ENCODE measurements at regions not wholly inside any gene's neighbourhood (a gene's known extent, or its start where the extent isn't known, plus 50 kb on each side); places are given as distances from the start of the nearest gene placed in this dataset.

DNA sequence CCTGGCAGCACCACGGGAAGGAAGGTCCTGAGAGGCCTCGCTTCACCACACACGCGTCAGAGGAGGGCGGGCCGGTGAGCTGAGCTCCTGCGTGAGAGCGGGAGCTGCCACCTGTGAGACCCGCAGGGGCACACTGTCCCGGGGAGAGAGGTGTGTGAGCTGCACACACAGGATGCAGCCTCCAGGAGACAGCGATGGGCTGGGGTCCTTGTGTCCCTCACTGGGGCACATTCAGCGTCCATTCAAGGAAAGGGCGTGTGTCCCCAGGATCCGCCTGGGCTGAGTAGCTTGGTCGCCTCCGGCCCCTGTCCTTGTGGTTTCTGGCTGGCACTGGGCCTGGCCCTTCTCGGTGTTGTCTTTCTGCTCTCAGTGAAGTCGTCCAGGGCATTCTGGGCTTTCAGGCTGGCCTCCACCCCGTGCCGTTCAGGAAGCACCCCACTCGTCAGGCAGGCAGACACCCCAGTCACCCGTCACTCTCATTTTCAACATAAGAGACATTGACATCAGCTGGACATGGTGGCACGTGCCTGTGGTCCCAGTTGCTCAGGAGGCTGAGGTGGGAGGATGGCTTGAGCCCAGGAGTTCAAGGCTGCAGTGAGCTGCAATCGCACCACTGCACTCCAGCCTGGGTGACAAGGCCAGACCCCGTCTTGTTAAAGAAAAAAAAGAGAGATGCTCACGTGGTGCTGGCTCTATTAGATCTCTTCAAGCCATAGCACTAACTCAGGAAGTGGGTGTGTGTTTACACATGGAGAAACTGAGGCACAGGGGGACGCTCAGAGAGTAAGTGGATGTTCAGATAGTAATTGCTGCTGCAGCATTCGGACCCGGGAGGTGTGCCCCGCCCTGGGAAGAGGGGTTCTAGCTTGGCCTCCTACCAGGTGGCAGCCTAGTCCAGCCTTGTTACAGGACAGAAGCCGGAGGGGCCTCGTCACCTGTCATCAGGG is 1081.6 kb downstream of the BRD1 start:
- TF ChIP-seq, protein P1, sequence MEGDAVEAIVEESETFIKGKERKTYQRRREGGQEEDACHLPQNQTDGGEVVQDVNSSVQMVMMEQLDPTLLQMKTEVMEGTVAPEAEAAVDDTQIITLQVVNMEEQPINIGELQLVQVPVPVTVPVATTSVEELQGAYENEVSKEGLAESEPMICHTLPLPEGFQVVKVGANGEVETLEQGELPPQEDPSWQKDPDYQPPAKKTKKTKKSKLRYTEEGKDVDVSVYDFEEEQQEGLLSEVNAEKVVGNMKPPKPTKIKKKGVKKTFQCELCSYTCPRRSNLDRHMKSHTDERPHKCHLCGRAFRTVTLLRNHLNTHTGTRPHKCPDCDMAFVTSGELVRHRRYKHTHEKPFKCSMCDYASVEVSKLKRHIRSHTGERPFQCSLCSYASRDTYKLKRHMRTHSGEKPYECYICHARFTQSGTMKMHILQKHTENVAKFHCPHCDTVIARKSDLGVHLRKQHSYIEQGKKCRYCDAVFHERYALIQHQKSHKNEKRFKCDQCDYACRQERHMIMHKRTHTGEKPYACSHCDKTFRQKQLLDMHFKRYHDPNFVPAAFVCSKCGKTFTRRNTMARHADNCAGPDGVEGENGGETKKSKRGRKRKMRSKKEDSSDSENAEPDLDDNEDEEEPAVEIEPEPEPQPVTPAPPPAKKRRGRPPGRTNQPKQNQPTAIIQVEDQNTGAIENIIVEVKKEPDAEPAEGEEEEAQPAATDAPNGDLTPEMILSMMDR (IDR thresholded peaks at IDR 0.05; ENCODE audit: low read depth, low read length): no peak
- TF ChIP-seq POLR2A (IDR thresholded peaks at IDR 0.05; ENCODE audit: extremely low read depth, insufficient read length) (no peak), MYC (IDR thresholded peaks at IDR 0.05; ENCODE audit: low read depth, low read length) (no peak)
- TF ChIP-seq, protein P2, sequence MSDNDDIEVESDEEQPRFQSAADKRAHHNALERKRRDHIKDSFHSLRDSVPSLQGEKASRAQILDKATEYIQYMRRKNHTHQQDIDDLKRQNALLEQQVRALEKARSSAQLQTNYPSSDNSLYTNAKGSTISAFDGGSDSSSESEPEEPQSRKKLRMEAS (IDR thresholded peaks at IDR 0.05; ENCODE audit: low read depth, low read length): no peak

Measured in NB4 (cell line).